Panc1 (cell line): ENCODE measurements at regions not wholly inside any gene's neighbourhood (a gene's known extent, or its start where the extent isn't known, plus 50 kb on each side); places are given as distances from the start of the nearest gene placed in this dataset.

ENCODE experiments used
- ATAC-seq: fragments of 200-7000 bp; cut with Tn5 transposase; 2 replicates; pipeline ENCODE4 v1.9.1; 2020; ENCODE audit warnings: mild to moderate bottlenecking, moderate library complexity
- BruUV-seq: library from RNA; stranded (reverse); fragments of 400-500 nt; replicated peaks from 2 replicates; lab custom pipeline; 2021; lab: Mats Ljungman, UMichigan
- CTCF ChIA-PET: fragments of 300-600 bp; sonication (Branson Sonifier 250); formaldehyde crosslinking; loops from one replicate; lab custom pipeline; 2022; ENCODE audit warnings: antibody characterized with exemption; lab: Charles Lee
- POLR2A ChIA-PET: fragments of 300-600 bp; sonication (Branson Sonifier 250); formaldehyde crosslinking; loops from one replicate; lab custom pipeline; 2022; ENCODE audit warnings: antibody characterized with exemption; lab: Charles Lee
- DNase-seq: peaks from one replicate; pipeline ENCODE4 v3.0.0-alpha.2; 2010; ENCODE audit warnings: low read depth, low spot score
- H3K27ac ChIP-seq: 2 replicates; pipeline ENCODE4 v1.5.1; 2011; ENCODE audit warnings: mild to moderate bottlenecking, low read length, inconsistent platforms
- H3K27me3 ChIP-seq: fragments of 200-500 bp; sonication (Bioruptor generic); 2 replicates; pipeline ENCODE4 v1.6.0; 2014; ENCODE audit warnings: low read length, inconsistent platforms; ENCODE audit not compliant: control insufficient read depth, insufficient read depth
- H3K36me3 ChIP-seq: fragments of 200-500 bp; sonication (Bioruptor generic); 2 replicates; pipeline ENCODE4 v1.5.1; 2014; ENCODE audit warnings: inconsistent platforms, mild to moderate bottlenecking, low read length, moderate library complexity; ENCODE audit not compliant: control insufficient read depth, insufficient read depth
- H3K4me1 ChIP-seq: 2 replicates; pipeline ENCODE4 v1.5.1; 2011; ENCODE audit warnings: inconsistent platforms, mild to moderate bottlenecking, low read length, moderate library complexity; ENCODE audit not compliant: control insufficient read depth, insufficient read depth
- H3K4me3 ChIP-seq, 2 experiments: 2 replicates each; pipeline ENCODE4 v1.5.1; 2011 to 2012; ENCODE audit warnings: low read depth in 2 of 2, low read length in 2 of 2, mild to moderate bottlenecking in 2 of 2, inconsistent platforms in 1 of 2, moderate library complexity in 1 of 2
- H3K9me3 ChIP-seq: fragments of 200-500 bp; sonication (Bioruptor generic); 2 replicates; pipeline ENCODE4 v1.5.1; 2014; ENCODE audit warnings: low read depth, mild to moderate bottlenecking, inconsistent platforms, low read length, moderate library complexity; ENCODE audit not compliant: control insufficient read depth, insufficient read depth
- CTCF ChIP-seq: fragments of 450-650 bp; IDR thresholded peaks from 2 replicates; pipeline ENCODE4 v1.5.1; 2017; ENCODE audit warnings: mild to moderate bottlenecking
- POLR2AphosphoS5 ChIP-seq: IDR thresholded peaks from 2 replicates; pipeline ENCODE4 v1.6.1; 2012; ENCODE audit warnings: mild to moderate bottlenecking, low read depth, low read length, moderate library complexity
- SIN3A ChIP-seq: IDR thresholded peaks from 2 replicates; pipeline ENCODE4 v1.6.1; 2012; ENCODE audit warnings: low read depth, mild to moderate bottlenecking, low read length, moderate library complexity, borderline replicate concordance; ENCODE audit not compliant: insufficient read depth
- TCF7L2 ChIP-seq: IDR thresholded peaks from 2 replicates; pipeline ENCODE4 v1.6.1; 2011; ENCODE audit warnings: mild to moderate bottlenecking, low read depth, low read length, inconsistent platforms
- in situ Hi-C: cut with HindIII; loops from 2 replicates; pipeline ENCODE4 v1.10.0; 2016; ENCODE audit warnings: low sequenced_read_pairs, low pct_unique_long_range_greater_than_20kb
- intact Hi-C: fragments of 100-400 bp; cut with micrococcal nuclease; formaldehyde crosslinking; loops from one replicate; pipeline ENCODE4 v1.10.0; 2022; ENCODE audit not compliant: unreplicated experiment
- TF ChIP-seq, protein P1 (sequence below), 2 experiments: IDR thresholded peaks; 2 replicates each; pipeline ENCODE4 v1.6.1; 2011 to 2012; ENCODE audit warnings: low read depth in 2 of 2, control low read depth in 1 of 2, low read length in 1 of 2, mild to moderate bottlenecking in 1 of 2, moderate library complexity in 1 of 2; ENCODE audit not compliant: insufficient read depth in 1 of 2

GRCh38 chr4:123747016-123747415 is 350.4 kb downstream of the SPRY1 start:
- DNase-seq (no peak), ATAC-seq (no peak)
- TF ChIP-seq POLR2AphosphoS5 (no peak), CTCF (no peak), TCF7L2 (no peak), SIN3A (no peak)
- TF ChIP-seq, protein P1, sequence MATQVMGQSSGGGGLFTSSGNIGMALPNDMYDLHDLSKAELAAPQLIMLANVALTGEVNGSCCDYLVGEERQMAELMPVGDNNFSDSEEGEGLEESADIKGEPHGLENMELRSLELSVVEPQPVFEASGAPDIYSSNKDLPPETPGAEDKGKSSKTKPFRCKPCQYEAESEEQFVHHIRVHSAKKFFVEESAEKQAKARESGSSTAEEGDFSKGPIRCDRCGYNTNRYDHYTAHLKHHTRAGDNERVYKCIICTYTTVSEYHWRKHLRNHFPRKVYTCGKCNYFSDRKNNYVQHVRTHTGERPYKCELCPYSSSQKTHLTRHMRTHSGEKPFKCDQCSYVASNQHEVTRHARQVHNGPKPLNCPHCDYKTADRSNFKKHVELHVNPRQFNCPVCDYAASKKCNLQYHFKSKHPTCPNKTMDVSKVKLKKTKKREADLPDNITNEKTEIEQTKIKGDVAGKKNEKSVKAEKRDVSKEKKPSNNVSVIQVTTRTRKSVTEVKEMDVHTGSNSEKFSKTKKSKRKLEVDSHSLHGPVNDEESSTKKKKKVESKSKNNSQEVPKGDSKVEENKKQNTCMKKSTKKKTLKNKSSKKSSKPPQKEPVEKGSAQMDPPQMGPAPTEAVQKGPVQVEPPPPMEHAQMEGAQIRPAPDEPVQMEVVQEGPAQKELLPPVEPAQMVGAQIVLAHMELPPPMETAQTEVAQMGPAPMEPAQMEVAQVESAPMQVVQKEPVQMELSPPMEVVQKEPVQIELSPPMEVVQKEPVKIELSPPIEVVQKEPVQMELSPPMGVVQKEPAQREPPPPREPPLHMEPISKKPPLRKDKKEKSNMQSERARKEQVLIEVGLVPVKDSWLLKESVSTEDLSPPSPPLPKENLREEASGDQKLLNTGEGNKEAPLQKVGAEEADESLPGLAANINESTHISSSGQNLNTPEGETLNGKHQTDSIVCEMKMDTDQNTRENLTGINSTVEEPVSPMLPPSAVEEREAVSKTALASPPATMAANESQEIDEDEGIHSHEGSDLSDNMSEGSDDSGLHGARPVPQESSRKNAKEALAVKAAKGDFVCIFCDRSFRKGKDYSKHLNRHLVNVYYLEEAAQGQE (IDR thresholded peaks at IDR 0.05; ENCODE audit: insufficient read depth in 1 of 2, low read depth in 2 of 2, low read length in 1 of 2), result no peak
- POLR2A ChIA-PET, result no interaction called here
- H3K4me3 ChIP-seq, result no peak overlapping the region
- in situ Hi-C loops (no loop called here), intact Hi-C loops (no loop called here)
- no TSS peak for BruUV-seq
- H3K4me1 ChIP-seq, result no peaks in the 10 kb centered on the region; the same call in 1 of the 2 replicates
- no peaks in the 10 kb centered on the region for H3K9me3 ChIP-seq
- H3K27ac ChIP-seq, result no peak overlapping the region
- no peaks in the 10 kb centered on the region for H3K36me3 ChIP-seq
- H3K27me3 ChIP-seq, result no peaks in the 10 kb centered on the region
- CTCF ChIA-PET, result no interaction called here

GRCh38 chr4:123748806-123749205 is 352.2 kb downstream of the SPRY1 start:
- in situ Hi-C loops, result no loop called here
- TF ChIP-seq, protein P1 (IDR thresholded peaks at IDR 0.05; ENCODE audit: insufficient read depth in 1 of 2, low read depth in 2 of 2, low read length in 1 of 2), result no peak
- TF ChIP-seq TCF7L2 (no peak), CTCF (no peak), SIN3A (no peak), POLR2AphosphoS5 (no peak)
- H3K27ac ChIP-seq, result no peak overlapping the region
- H3K4me1 ChIP-seq, result no peaks in the 10 kb centered on the region
- ChIA-PET POLR2A (no interaction called here), CTCF (no interaction called here)
- DNase-seq (no peak), ATAC-seq (no peak)
- H3K9me3 ChIP-seq, result no peaks in the 10 kb centered on the region
- no peaks in the 10 kb centered on the region for H3K36me3 ChIP-seq
- intact Hi-C loops, result no loop called here
- H3K27me3 ChIP-seq, result no peaks in the 10 kb centered on the region
- no TSS peak for BruUV-seq
- H3K4me3 ChIP-seq, result no peak overlapping the region
